B cell (primary cell): ENCODE measurements at regions not wholly inside any gene's neighbourhood (a gene's known extent, or its start where the extent isn't known, plus 50 kb on each side); places are given as distances from the start of the nearest gene placed in this dataset.

Source experiments
- ATAC-seq: fragments of 200-7000 bp; cut with Tn5 transposase; one replicate; pipeline ENCODE4 v1.10.0; 2021; ENCODE audit warnings: low read depth, mild to moderate bottlenecking, moderate number of reproducible peaks, moderate library complexity
- CTCF ChIA-PET: fragments of 350-600 bp; sonication (Branson Sonifier 250); formaldehyde crosslinking; loops from one replicate; lab custom pipeline; 2021; ENCODE audit warnings: antibody characterized with exemption, inconsistent platforms; lab: Charles Lee
- POLR2A ChIA-PET: fragments of 350-600 bp; sonication (Branson Sonifier 250); formaldehyde crosslinking; loops from one replicate; lab custom pipeline; 2021; ENCODE audit warnings: antibody characterized with exemption; lab: Charles Lee
- DNase-seq: peaks from one replicate; pipeline ENCODE4 v3.0.0; 2013
- H2AFZ ChIP-seq: 2 replicates; pipeline ENCODE4 v1.6.1; 2012; ENCODE audit warnings: mild to moderate bottlenecking, low read depth, low read length; ENCODE audit not compliant: insufficient read depth, poor library complexity, severe bottlenecking
- H3K27ac ChIP-seq, 2 donors: 1 replicate in 1 of 2; 2 replicates in 1 of 2; pipeline ENCODE4 v1.5.1; 2012 to 2013; ENCODE audit warnings: low read length in 2 of 2, mild to moderate bottlenecking in 2 of 2, moderate library complexity in 1 of 2
- H3K27me3 ChIP-seq, 4 experiments: fragments of 200-600 bp in 1 of 4; sonication (generic) in 1 of 4; replicated peaks in 1 of 4; 1 replicate in 2 of 4; 2 replicates in 2 of 4; pipeline versions ENCODE4 v1.6.1 to v1.7.0; 2013 to 2016; ENCODE audit warnings: low read length in 3 of 4, mild to moderate bottlenecking in 2 of 4, mixed read lengths in 1 of 4, moderate library complexity in 1 of 4; ENCODE audit not compliant: insufficient read depth in 4 of 4, control insufficient read depth in 3 of 4; ENCODE audit errors: control extremely low read depth in 1 of 4
- H3K36me3 ChIP-seq, 2 experiments: replicated peaks in 1 of 2; 1 replicate in 1 of 2; 2 replicates in 1 of 2; pipeline versions ENCODE4 v1.6.1 to v1.7.1; 2013; ENCODE audit warnings: low read length in 1 of 2; ENCODE audit not compliant: insufficient read depth in 2 of 2, control insufficient read depth in 1 of 2; ENCODE audit errors: control extremely low read depth in 1 of 2, extremely low read depth in 1 of 2
- H3K4me1 ChIP-seq, 2 donors: fragments of 200-600 bp in 1 of 2; sonication (generic) in 1 of 2; 1 replicate in 1 of 2; 2 replicates in 1 of 2; pipeline versions ENCODE4 v1.5.1 to v1.6.1; 2013 to 2017; ENCODE audit warnings: low read length in 2 of 2; ENCODE audit not compliant: control insufficient read depth in 2 of 2, insufficient read depth in 2 of 2
- H3K4me2 ChIP-seq: replicated peaks from 2 replicates; pipeline ENCODE3; 2012; ENCODE audit warnings: mild to moderate bottlenecking, low read depth, low read length; ENCODE audit not compliant: poor library complexity, severe bottlenecking
- H3K4me3 ChIP-seq, 5 experiments: fragments of 200-600 bp in 1 of 5; sonication (generic) in 1 of 5; 1 replicate in 3 of 5; 2 replicates in 2 of 5; pipeline versions ENCODE4 v1.5.1 to v1.7.0; 2011 to 2016; ENCODE audit warnings: low read length in 4 of 5, mild to moderate bottlenecking in 4 of 5, low read depth in 2 of 5, control low read depth in 1 of 5, moderate library complexity in 1 of 5; ENCODE audit not compliant: insufficient read depth in 1 of 5; ENCODE audit errors: control extremely low read depth in 1 of 5, extremely low read depth in 1 of 5
- H3K79me2 ChIP-seq: fragments of 200-600 bp; sonication (generic); one replicate; pipeline ENCODE4 v1.6.0; 2016; ENCODE audit warnings: low read length; ENCODE audit not compliant: control insufficient read depth, insufficient read depth
- H3K9ac ChIP-seq: fragments of 200-600 bp; sonication (generic); 2 replicates; pipeline ENCODE4 v1.6.1; 2017; ENCODE audit warnings: mild to moderate bottlenecking, low read length, moderate library complexity
- H3K9me3 ChIP-seq, 3 donors: one replicate each; pipeline versions ENCODE4 v1.6.1 to v1.7.1; 2013; ENCODE audit warnings: low read length in 2 of 3; ENCODE audit not compliant: control insufficient read depth in 2 of 3, insufficient read depth in 1 of 3; ENCODE audit errors: control extremely low read depth in 1 of 3
- H4K20me1 ChIP-seq: 2 replicates; pipeline ENCODE4 v1.6.0; 2012; ENCODE audit warnings: mild to moderate bottlenecking, low read length; ENCODE audit not compliant: insufficient read depth, control insufficient read depth, poor library complexity, severe bottlenecking
- H3K27ac Mint-ChIP-seq: one replicate; pipeline ENCODE4 v1.8.0; 2021; ENCODE audit warnings: mixed read lengths
- H3K27me3 Mint-ChIP-seq: one replicate; pipeline ENCODE4 v1.8.0; 2021; ENCODE audit warnings: mixed read lengths
- H3K4me1 Mint-ChIP-seq: one replicate; pipeline ENCODE4 v1.8.0; 2021; ENCODE audit warnings: mixed read lengths
- H3K4me3 Mint-ChIP-seq: one replicate; pipeline ENCODE4 v1.8.0; 2021; ENCODE audit warnings: mixed read lengths
- H3K9me3 Mint-ChIP-seq: one replicate; pipeline ENCODE4 v1.8.0; 2022; ENCODE audit warnings: mixed read lengths; ENCODE audit not compliant: insufficient read depth
- CTCF ChIP-seq: fragments of 200-600 bp; IDR thresholded peaks from one replicate; pipeline ENCODE4 v1.8.0; 2022; ENCODE audit warnings: antibody characterized with exemption, mild to moderate bottlenecking
- EZH2 ChIP-seq: IDR thresholded peaks from 2 replicates; pipeline ENCODE4 v1.6.1; 2012; ENCODE audit warnings: borderline replicate concordance, low read depth, mild to moderate bottlenecking, moderate library complexity, low read length; ENCODE audit not compliant: insufficient read depth, poor library complexity, severe bottlenecking
- WGBS: methylation state at CpG from one replicate; pipeline ENCODE4 v1.1.5; 2013; ENCODE audit warnings: missing lambda C conversion rate; ENCODE audit not compliant: insufficient coverage; 5-methylcytosine and 5-hydroxymethylcytosine counted together
- intact Hi-C: fragments of 100-400 bp; cut with micrococcal nuclease; formaldehyde crosslinking; loops from one replicate; pipeline ENCODE4 v1.10.0; 2022

DNA sequence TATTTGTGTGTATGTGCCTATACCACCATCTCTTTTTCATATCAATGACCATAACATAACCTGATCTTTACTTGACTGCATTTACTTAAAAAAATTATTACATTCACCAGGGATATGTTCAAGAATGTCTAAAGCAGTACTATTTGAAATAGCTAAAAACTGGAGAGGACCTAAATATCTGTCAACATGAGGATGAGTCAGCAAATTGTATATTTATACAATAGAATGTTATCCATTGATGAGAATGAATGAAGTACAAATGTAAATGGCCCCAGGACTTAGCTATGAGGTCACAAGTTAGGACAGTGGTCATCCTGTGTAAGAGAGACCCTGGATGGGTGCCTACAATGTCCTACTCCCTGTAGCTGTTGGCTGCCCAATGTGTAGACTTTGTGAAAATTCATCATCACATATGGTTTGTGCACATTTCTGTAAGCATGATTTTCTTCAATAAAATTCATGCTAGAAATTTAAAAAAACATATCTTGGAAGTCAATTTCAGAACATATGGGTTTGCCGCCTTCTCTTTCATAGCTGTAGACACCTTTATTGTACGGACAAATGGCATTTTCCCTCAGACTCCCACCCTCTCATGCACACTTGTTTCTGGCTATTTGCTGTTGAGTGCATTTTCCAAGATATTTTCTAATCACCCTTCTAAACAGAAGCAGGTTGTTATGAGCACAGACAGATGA, 202.4 kb downstream of the CDH26 start:
- no peak overlapping the region for H3K27ac Mint-ChIP-seq
- ChIA-PET POLR2A (no interaction called here), CTCF (no interaction called here)
- no peak overlapping the region for H3K4me3 Mint-ChIP-seq
- DNase-seq (no peak), ATAC-seq (no peak)
- no peak overlapping the region for H2AFZ ChIP-seq
- 100% methylated on average over 1 of the region's 2 CpGs for WGBS
- H3K36me3 ChIP-seq = no peaks in the 10 kb centered on the region
- no peaks in the 10 kb centered on the region for H3K27me3 ChIP-seq
- no peaks in the 10 kb centered on the region for H3K4me1 Mint-ChIP-seq
- TF ChIP-seq EZH2 = no peak
- TF ChIP-seq CTCF = no peak
- H4K20me1 ChIP-seq = no peaks in the 10 kb centered on the region
- no peaks in the 10 kb centered on the region for H3K4me1 ChIP-seq
- no peaks in the 10 kb centered on the region for H3K79me2 ChIP-seq
- no peaks in the 10 kb centered on the region for H3K9me3 Mint-ChIP-seq
- no peak overlapping the region for H3K27ac ChIP-seq
- peaks cover 0 to 1% (median 0%) of the 10 kb centered on the region in 3 donors for H3K9me3 ChIP-seq
- intact Hi-C loops = no loop called here
- H3K9ac ChIP-seq = no peak overlapping the region
- H3K27me3 Mint-ChIP-seq = peaks cover 3% of the 10 kb centered on the region
- H3K4me3 ChIP-seq = no peak overlapping the region
- H3K4me2 ChIP-seq = no peak overlapping the region

GRCh38 chr20:60167812-60168211, 209.6 kb downstream of the CDH26 start:
- Histone ChIP-seq H3K4me1 (no peaks in the 10 kb centered on the region), H3K27ac (no peak overlapping the region), H3K9ac (no peak overlapping the region), H3K27me3 (no peaks in the 10 kb centered on the region), H3K9me3 (no peaks in the 10 kb centered on the region), H3K36me3 (no peaks in the 10 kb centered on the region), H3K79me2 (no peaks in the 10 kb centered on the region), H3K4me3 (no peak overlapping the region), H4K20me1 (no peaks in the 10 kb centered on the region), H2AFZ (no peak overlapping the region), H3K4me2 (no peak overlapping the region)
- H3K9me3 Mint-ChIP-seq = no peaks in the 10 kb centered on the region
- no peaks in the 10 kb centered on the region for H3K27me3 Mint-ChIP-seq
- intact Hi-C loops = no loop called here
- no peaks in the 10 kb centered on the region for H3K4me1 Mint-ChIP-seq
- CTCF ChIA-PET = no interaction called here
- ATAC-seq = no peak
- TF ChIP-seq CTCF (no peak), EZH2 (no peak)
- H3K4me3 Mint-ChIP-seq = no peak overlapping the region
- WGBS = 100% methylated on average over 1 of the region's 1 CpG
- no peak for DNase-seq
- POLR2A ChIA-PET = no interaction called here
- no peak overlapping the region for H3K27ac Mint-ChIP-seq
